ENCODE measurements at regions not wholly inside any gene's neighbourhood (a gene's known extent, or its start where the extent isn't known, plus 50 kb on each side); places are given as distances from the start of the nearest gene placed in this dataset.

DNA sequence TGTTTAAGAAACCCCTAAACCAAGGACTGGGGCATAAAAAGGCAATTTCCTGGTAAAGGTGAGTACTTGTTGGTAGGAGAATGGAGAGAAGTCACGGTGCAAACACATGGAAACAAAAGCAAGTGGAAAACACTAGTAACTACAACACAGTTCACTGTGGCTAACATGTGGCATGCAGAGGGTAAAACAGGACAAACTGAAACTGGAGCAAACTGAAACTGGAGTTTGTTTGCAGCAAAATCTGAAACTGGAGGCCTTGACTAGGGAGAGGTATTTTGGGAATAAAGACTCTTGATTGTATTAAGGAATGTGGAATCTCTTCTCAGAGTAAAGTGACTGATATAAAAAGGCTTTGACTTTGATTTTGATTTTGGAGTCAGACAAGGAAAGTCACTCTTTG is 376.3 kb upstream of the PRMT6 start:
- no peaks in the 10 kb centered on the region for H3K9me3 ChIP-seq
- H3K27ac ChIP-seq, result no peak overlapping the region
- H3K27me3 ChIP-seq, result no peaks in the 10 kb centered on the region
- no peaks in the 10 kb centered on the region for H3K4me1 ChIP-seq (ENCODE audit: insufficient read depth)
- WGBS, 3 donors, result 63 to 71% (median 69%) methylated on average over 1 of the region's 1 CpG
- no peak overlapping the region for H3K4me3 ChIP-seq
- TF ChIP-seq POLR2A (IDR thresholded peaks at IDR 0.05) (no peak), EP300 (IDR thresholded peaks at IDR 0.05) (no peak), CTCF (IDR thresholded peaks at IDR 0.05) (no peak)
- no peak for DNase-seq
- no peaks in the 10 kb centered on the region for H3K36me3 ChIP-seq
- intact Hi-C loops (cut with DNase I), result no loop called here

DNA sequence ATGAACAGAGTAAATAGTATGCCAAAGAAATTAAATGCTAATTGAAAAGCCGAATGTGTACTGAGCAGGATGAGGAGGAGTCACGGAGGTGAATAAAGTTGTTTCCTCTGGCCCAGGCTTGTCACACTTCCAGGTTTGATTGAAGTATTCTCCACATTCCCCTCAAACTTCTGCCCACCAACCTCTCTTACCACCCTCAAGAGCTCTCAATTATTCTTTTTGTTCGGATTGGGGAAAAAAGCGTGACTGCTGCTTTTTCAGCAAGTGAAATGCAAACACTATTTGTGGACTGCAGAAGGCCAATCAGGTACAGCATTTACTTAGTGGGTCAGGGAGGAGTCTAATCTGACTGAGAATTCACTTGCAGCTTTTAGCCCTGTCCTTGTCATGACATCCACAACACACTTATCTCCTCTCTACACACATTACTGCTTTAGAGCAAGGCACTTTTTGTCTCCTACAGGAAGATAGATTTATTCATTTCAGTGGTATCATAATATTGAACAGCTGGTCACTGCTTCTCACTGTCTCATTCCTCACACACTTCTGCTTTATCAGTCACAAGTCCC is 375.6 kb upstream of the PRMT6 start:
- 16 to 41% (median 18%) methylated on average over 4 of the region's 4 CpGs for WGBS, 3 donors
- H3K4me3 ChIP-seq, result no peak overlapping the region
- no peaks in the 10 kb centered on the region for H3K9me3 ChIP-seq
- no peak for DNase-seq
- intact Hi-C loops (cut with DNase I), result no loop called here
- H3K4me1 ChIP-seq (ENCODE audit: insufficient read depth), result no peaks in the 10 kb centered on the region
- H3K27me3 ChIP-seq, result no peaks in the 10 kb centered on the region
- no peaks in the 10 kb centered on the region for H3K36me3 ChIP-seq
- H3K27ac ChIP-seq, result no peak overlapping the region
- TF ChIP-seq CTCF (IDR thresholded peaks at IDR 0.05), result no peak
- no peak for TF ChIP-seq POLR2A (IDR thresholded peaks at IDR 0.05)
- TF ChIP-seq EP300 (IDR thresholded peaks at IDR 0.05), result no peak

DNA sequence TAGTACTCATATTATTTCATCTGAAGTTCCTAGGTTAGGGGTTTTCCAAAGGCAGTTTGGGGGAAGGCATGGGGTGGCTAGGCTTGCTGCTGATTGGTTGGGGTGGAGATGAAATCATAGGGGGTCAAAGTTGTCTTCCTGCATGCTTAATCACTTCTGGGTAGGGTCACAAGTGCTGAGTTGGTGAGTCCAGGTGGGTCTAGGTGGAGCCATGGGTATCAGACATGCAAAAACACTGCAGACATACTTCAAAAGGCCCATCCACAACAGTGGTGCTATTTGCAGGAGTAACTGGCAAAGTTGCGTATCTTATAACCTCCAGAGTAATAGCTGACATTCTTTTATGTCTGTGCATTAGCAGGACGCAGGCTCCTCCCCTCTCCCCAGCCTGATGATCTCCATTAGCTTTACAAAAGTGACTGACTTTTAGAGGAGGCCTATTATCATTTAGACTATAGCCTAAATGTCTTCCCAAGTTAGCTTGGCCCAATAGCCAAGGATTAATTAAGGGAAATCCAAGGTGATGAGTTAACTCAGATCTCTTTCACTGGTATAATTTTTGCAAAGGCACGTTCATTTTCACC is 374.4 kb upstream of the PRMT6 start:
- WGBS, 3 donors, result 72 to 84% (median 77%) methylated on average over 3 of the region's 3 CpGs
- no peak for TF ChIP-seq EP300 (IDR thresholded peaks at IDR 0.05)
- TF ChIP-seq POLR2A (IDR thresholded peaks at IDR 0.05), result no peak
- TF ChIP-seq CTCF (IDR thresholded peaks at IDR 0.05), result no peak

DNA sequence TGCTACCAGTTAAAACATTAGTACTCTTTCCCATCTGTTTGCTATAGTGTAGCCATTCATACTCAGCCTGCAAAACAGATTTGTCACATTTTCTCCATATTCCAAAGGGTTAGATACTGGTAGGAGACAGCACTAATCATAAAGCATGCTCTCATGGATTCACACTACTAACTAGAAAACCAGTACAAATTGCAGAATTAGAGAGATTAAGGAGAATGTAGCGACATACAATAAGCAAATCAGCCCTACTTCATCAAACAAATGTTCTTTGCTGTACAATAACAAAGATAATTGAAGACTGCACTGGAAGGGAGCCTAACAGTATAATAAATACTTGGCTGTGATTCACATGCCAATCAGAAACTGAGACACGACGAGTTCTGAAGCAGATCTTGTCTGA is 368.0 kb upstream of the PRMT6 start:
- Histone ChIP-seq H3K27ac (no peak overlapping the region), H3K4me1 (ENCODE audit: insufficient read depth) (no peaks in the 10 kb centered on the region)
- intact Hi-C loops (cut with DNase I), result no loop called here

More for the DNA sequence above, 374.4 kb upstream of the PRMT6 start:
- Histone ChIP-seq H3K27me3 (no peaks in the 10 kb centered on the region), H3K36me3 (no peaks in the 10 kb centered on the region), H3K9me3 (no peaks in the 10 kb centered on the region), H3K27ac (no peak overlapping the region), H3K4me3 (no peak overlapping the region), H3K4me1 (ENCODE audit: insufficient read depth) (no peaks in the 10 kb centered on the region)
- intact Hi-C loops (cut with DNase I), result no loop called here
- DNase-seq, result no peak

More for the DNA sequence above, 368.0 kb upstream of the PRMT6 start:
- DNase-seq, result no peak
- WGBS, 3 donors, result 4 to 11% (median 9%) methylated on average over 3 of the region's 3 CpGs
- Histone ChIP-seq H3K36me3 (no peaks in the 10 kb centered on the region), H3K27me3 (no peaks in the 10 kb centered on the region), H3K9me3 (no peaks in the 10 kb centered on the region), H3K4me3 (no peak overlapping the region)
- TF ChIP-seq EP300 (IDR thresholded peaks at IDR 0.05) (no peak), POLR2A (IDR thresholded peaks at IDR 0.05) (no peak), CTCF (IDR thresholded peaks at IDR 0.05) (no peak)
